BE2C (cell line): ENCODE measurements at regions not wholly inside any gene's neighbourhood (a gene's known extent, or its start where the extent isn't known, plus 50 kb on each side); places are given as distances from the start of the nearest gene placed in this dataset.

ENCODE experiments used
- DNase-seq: peaks from one replicate; pipeline ENCODE4 v3.0.0-alpha.2; 2020
- H3K27me3 ChIP-seq: fragments of 250-450 bp; sonication (Bioruptor Pico); 2 replicates; pipeline ENCODE4 v1.5.1; 2020; ENCODE audit warnings: mild to moderate bottlenecking
- H3K36me3 ChIP-seq: fragments of 250-450 bp; sonication (Bioruptor Pico); 2 replicates; pipeline ENCODE4 v1.5.1; 2020; ENCODE audit warnings: mild to moderate bottlenecking
- H3K4me1 ChIP-seq: fragments of 250-450 bp; sonication (Bioruptor Pico); 2 replicates; pipeline ENCODE4 v1.5.1; 2020
- H3K4me3 ChIP-seq: 2 replicates; pipeline ENCODE4 v1.5.1; 2011; ENCODE audit warnings: low read depth, low read length
- H3K9me3 ChIP-seq: fragments of 250-450 bp; sonication (Bioruptor Pico); 2 replicates; pipeline ENCODE4 v1.5.1; 2020
- CTCF ChIP-seq: IDR thresholded peaks from 2 replicates; pipeline ENCODE4 v1.5.1; 2012; ENCODE audit warnings: mild to moderate bottlenecking, low read depth, low read length

- no peak for TF ChIP-seq CTCF
- DNase-seq, result no peak
- Histone ChIP-seq H3K27me3 (no peaks in the 10 kb centered on the region; the same call in 1 of the 2 replicates), H3K36me3 (no peaks in the 10 kb centered on the region), H3K4me3 (no peak overlapping the region), H3K4me1 (no peaks in the 10 kb centered on the region), H3K9me3 (no peaks in the 10 kb centered on the region)
These were observed 155.5 kb upstream of the OPCML start for GRCh38 chr11:133687781-133688180.

- peaks cover 4% of the 10 kb centered on the region for H3K27me3 ChIP-seq
- no peaks in the 10 kb centered on the region for H3K36me3 ChIP-seq
- peak; percentile 13; the same call in 1 of the 2 replicates for TF ChIP-seq CTCF
- H3K4me1 ChIP-seq, result no peaks in the 10 kb centered on the region
- no peak overlapping the region for H3K4me3 ChIP-seq
- no peaks in the 10 kb centered on the region for H3K9me3 ChIP-seq
- DNase-seq, result no peak
These were observed 149.6 kb upstream of the OPCML start for GRCh38 chr11:133681901-133682300.

GRCh38 chr11:133679896-133680295 is 147.6 kb upstream of the OPCML start:
- Histone ChIP-seq H3K4me3 (no peak overlapping the region), H3K4me1 (no peaks in the 10 kb centered on the region), H3K27me3 (peaks cover 4% of the 10 kb centered on the region), H3K36me3 (no peaks in the 10 kb centered on the region), H3K9me3 (no peaks in the 10 kb centered on the region)
- TF ChIP-seq CTCF, result no peak
- DNase-seq, result no peak

- no peaks in the 10 kb centered on the region for H3K36me3 ChIP-seq
- H3K27me3 ChIP-seq, result peaks cover 4% of the 10 kb centered on the region
- H3K4me1 ChIP-seq, result no peaks in the 10 kb centered on the region
- TF ChIP-seq CTCF, result no peak
- no peak for DNase-seq
- H3K4me3 ChIP-seq, result no peak overlapping the region
- H3K9me3 ChIP-seq, result no peaks in the 10 kb centered on the region
These were observed 145.9 kb upstream of the OPCML start for GRCh38 chr11:133678191-133678590.

GRCh38 chr11:133677387-133677786 is 145.1 kb upstream of the OPCML start:
- peaks cover 4% of the 10 kb centered on the region for H3K27me3 ChIP-seq
- no peaks in the 10 kb centered on the region for H3K4me1 ChIP-seq
- no peaks in the 10 kb centered on the region for H3K9me3 ChIP-seq
- no peak for DNase-seq
- H3K4me3 ChIP-seq, result no peak overlapping the region
- no peaks in the 10 kb centered on the region for H3K36me3 ChIP-seq
- no peak for TF ChIP-seq CTCF

GRCh38 chr11:133676265-133676664 is 144.0 kb upstream of the OPCML start:
- DNase-seq, result no peak
- Histone ChIP-seq H3K27me3 (peaks cover under 1% of the 10 kb centered on the region; the same call in 1 of the 2 replicates), H3K4me1 (no peaks in the 10 kb centered on the region), H3K36me3 (no peaks in the 10 kb centered on the region), H3K9me3 (no peaks in the 10 kb centered on the region), H3K4me3 (no peak overlapping the region)
- no peak for TF ChIP-seq CTCF
